Muscle of arm (tissue), 1 donor: ENCODE measurements at regions not wholly inside any gene's neighbourhood (a gene's known extent, or its start where the extent isn't known, plus 50 kb on each side); places are given as distances from the start of the nearest gene placed in this dataset.

Experiments
- DNase-seq: peaks from one replicate; pipeline ENCODE4 v3.0.0-alpha.2; 2013

DNA sequence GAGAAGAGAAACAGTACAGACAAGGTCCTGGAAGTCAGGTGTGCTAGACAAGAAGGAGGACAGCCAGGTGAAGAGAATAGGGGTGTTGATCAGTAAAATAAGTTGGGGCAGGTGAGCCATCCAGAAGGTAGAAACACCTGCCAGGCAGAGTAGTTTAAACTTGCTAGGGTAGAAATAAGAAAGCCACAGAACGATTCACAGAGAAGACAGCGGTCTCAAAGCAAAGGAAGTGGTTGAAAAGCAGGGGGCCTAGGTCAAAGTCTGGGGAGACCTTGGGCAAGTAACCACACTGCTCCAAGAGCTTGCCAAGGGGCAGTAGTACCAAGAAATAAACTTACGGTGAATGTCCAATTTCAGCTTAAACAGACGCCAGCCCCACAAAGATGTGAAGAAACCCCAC lies 116.6 kb upstream of the PROX1 start:
- DNase-seq = no peak

DNA sequence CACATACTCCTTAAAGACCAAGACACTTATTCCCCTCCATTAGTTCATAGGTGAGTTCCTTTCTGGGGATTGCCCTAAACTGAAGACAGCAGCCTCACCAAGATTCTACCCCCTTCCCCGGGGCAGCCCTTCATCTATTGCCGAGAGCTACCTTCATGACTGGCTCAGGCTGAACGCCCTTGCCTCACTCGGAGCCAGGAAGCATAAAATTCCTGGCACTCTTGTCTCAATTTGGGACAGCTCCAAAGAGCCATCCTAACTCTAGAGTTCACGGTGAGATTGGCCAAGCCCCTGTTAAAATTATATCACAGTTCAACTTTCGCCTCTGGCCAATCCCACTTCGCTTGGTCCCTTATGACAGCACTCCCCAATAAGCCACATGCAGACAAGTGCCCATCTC lies 113.0 kb upstream of the PROX1 start:
- no peak for DNase-seq

DNA sequence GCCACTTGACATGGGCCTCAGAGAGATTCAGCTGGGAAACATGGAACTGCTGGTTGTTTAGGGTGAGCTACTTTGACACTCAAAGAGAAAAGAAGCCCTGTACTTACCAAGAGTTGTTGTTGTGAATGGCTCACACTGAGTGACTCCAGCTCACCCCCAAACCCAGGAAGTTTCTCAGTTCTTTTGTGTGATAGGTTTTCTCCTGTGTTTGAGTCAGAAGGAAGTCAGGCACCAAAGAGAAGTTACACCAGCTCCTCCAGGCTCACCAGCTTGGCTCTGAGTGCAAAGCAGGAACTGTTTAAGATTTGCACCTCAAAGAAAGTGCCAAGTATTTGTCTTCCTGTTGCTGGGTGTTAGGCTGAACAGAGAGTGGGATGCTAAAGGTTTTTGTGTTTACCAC lies 111.2 kb upstream of the PROX1 start:
- DNase-seq = no peak

DNA sequence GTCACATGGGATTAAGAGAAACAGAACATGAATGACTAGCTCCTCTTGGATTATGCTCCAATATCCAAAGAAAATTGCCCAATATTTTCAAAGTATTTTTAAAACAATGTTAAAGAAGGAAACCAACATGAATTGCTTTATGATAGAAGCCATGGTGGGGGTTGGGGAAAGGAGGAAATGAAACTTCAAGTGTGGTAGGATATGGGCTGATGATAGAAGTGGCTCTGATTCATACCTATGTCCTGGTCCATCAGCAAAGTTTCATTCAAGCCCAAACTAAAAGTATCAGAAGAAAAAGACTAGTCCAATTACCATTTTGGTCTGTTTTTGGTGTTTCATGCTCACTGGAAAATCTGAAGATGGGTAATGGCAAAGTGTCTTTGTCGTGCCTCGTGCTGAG lies 104.2 kb upstream of the PROX1 start:
- no peak for DNase-seq

DNA sequence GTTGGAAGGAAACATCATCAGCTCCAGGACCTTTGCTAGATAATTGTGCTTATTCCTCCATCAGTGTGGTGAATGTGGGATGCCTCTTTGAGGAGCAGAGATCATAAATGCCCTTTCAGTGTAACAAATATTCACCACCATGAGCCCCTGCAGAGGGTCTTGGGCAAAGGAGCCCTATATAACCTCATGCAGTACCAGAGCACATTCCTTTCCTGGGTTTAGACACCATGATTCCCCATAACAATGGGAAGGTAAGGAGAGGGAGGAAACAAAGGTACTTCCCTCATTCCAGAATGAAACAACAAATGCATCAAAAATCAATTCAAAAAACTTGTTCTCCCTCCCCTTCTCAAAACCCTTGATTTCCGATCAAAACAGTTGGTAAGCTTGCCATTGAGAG lies 103.4 kb upstream of the PROX1 start:
- no peak for DNase-seq

DNA sequence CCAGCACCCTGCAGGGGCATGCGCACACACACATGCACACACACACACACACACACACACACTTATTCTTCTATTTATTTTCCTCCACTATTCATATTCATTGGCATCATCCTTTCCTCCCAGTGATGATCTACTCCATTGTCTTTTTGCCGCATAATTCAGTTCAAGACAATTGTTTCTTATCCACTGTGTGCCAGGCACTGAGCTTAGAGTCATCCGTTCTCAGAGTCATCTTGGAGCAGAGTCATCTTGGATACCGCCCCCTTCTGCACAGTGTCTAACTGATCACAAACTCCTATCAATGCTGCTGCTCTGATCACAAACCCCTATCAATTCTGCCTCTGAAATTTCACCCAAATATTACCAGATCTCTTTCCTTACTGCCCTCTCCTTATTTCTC lies 102.8 kb upstream of the PROX1 start:
- no peak for DNase-seq

DNA sequence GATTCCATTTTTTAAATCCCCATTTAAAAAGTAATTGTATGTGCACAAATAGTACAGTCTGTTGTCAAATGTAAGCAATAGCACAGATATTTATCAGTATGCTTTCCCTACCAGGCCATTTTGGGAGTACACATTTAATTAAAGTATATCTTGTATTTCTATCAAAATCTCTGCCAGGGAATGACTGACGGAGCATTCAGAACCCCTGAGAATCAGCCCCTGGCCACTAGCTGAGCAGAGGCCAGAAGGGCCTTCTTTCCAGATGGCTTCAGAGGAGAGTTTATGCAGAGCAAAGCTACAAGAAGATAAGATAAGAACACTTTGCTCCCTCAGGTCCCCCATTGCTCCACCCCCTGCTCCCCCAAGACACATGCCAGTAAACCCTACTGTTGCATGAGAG lies 99.9 kb upstream of the PROX1 start:
- DNase-seq = no peak

DNA sequence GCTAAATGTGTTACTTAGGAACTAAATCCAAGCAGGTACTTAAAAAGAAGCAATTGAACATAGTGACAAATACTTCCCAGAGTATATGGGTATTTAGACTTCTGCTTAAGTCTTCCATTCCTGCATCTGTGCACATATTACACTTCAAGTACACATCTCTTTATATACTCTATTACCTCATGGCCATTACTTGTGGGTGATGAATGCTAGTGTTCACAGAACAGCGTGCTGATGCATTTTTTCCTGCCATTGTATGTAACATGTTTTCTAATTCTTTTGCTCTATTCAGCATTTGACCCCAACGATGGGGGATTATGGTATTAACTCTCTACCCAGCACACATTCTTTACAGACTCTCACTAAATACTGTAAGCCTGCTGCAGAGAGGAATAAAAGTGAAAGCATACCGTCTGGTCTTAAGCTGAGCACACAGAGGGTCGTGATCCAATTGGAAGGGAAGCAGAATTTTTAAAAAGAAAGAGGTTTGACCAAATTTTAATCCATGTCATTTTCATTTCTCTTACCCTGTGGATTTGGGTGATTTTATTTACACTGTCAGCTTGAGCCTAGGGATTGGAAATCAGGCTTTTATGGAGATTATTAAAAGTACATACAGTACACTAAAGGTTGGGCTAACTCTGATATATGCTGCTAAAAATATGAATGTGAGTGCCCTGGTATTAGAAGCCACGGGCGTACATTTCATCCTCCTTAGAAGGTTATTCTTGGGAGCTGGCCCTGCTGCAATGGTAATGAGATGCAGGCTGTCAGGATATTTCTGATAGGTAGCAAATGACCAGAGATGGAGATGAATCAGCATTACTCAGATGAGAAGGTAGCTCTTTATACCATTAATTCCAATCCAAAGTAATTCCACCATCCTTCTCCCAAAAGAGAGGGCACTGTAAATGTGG lies 95.5 kb upstream of the PROX1 start:
- no peak for DNase-seq

DNA sequence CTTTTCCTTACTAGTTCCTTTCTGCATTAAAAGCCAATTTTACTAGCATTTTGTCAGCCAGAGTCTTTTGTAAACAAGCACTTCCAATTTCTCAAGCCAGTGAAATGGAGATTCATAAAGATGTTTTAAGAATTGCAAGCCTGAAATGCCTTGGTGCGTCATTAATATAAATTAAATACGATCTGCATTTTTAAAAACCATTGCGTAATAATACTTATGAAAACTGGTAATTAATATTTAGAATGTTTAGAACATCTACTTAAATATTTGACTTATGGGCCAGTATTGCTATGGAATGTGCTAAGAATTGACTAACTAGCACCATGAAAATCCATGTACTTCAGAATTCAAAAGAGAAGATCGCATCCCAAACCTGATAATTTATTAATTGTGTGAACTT lies 89.1 kb upstream of the PROX1 start:
- DNase-seq = no peak

DNA sequence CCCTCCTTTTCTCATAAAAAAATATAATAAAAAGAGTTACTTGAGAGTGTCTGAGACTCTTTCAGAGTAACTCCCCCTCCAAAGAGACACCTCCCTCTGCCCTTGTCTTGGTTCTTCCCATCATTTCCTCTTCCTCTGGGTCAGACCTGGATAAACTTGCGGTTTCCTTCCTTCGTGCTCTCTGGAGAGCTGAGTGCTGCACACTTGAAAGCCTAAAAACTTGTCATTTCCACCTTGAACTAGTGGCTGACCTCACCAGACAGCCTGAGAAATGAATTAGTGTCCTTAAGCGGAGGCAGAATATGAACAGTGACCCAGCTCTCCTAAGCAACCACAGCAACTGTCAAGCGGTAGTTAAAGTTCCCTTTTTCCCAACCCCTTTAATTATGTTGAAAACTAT lies 88.4 kb upstream of the PROX1 start:
- no peak for DNase-seq

DNA sequence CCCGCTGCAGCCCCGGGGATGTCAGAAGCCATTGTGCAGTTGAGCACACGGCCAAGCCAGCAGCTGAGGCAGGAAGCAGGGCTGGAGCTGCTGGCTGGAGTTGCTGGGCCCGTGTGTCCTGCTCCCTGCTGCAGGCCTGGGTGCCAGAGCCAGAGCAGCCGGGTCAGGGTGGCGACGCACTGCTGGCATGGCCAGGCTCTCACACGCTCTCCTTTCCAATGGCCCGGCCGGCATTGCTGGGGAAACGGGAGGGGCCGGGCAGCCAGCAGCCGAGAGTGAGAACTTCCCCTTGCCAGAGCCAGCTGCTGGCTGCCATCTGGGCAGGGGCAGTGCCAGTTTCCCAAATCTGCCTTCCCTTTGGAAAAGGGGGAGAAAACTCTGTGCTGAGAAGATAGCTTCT lies 82.4 kb upstream of the PROX1 start:
- DNase-seq = peak; percentile 25

DNA sequence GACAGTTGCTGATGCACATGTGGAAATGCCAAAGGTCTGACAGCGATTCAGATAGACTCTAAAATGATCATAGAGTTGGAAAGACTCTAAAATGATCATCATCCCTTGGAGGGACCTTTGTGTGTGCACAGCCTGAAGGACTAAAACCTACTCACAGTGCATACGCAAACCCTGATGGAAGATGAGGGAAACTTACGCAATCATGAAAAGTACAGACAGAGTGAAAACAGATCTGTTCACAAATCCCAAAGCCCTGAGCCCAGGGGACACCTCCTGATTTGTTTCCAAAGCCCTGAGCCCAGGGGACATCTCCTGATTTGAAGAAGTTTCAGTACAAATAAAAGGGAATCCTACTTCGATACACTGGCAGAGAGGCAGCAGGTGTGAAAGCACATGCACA lies 79.3 kb upstream of the PROX1 start:
- no peak for DNase-seq

DNA sequence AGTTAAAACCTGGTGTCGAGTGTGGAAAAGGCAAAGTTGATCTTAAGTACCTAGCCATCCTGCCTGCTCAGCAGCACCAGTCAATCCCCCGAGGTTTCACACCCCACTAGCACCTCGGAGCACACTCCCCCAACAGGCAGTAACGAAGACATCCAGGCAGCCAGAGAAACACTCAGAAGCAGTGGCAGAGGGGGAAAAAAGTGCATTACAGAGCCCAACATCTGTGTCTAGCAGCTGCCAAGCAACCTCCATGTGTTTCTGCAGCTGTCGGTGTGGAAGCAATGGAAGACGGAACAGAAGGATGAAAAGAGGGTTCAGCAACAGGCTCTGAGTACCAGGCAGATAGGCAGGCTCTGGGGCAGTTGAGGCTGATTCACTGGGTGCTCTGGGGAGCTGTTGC lies 73.4 kb upstream of the PROX1 start:
- no peak for DNase-seq

DNA sequence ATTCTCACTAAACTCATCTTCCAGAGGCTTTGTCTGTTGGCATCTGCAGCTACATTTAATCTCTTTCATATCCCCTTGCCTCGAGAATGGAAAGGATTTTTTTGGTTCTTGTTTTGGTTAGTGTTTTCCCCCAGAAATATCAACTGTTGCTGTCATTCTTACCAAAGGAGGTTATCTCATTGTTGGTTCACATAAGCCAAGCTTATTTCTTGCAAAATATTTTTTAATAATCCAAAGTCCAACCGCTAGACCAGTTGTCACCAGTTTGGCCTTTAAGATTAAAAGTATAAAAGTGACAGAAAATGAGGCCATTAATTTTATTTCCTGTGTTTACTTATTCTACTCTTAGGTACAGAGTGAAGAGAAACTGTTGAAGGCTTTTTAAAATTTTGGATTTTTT lies 66.5 kb upstream of the PROX1 start:
- DNase-seq = no peak

DNA sequence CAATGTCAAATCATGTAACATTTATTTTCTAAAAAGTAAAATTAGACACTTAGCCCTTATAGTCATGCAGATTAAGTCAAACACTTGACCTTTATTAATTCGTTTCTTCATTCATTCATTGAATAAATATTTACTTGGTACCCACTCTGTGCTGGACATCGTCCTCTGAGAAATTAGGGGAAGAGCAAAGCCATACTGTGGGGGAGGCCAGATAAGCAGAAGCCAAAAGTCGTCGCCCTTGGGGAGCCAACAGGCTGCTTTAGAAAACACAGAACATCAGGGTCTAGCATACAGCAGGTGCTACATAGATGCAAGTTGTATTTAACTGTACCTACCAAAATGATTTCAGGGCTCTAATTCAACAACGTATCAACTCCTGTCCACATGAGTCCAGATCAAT lies 66.1 kb upstream of the PROX1 start:
- DNase-seq = no peak

DNA sequence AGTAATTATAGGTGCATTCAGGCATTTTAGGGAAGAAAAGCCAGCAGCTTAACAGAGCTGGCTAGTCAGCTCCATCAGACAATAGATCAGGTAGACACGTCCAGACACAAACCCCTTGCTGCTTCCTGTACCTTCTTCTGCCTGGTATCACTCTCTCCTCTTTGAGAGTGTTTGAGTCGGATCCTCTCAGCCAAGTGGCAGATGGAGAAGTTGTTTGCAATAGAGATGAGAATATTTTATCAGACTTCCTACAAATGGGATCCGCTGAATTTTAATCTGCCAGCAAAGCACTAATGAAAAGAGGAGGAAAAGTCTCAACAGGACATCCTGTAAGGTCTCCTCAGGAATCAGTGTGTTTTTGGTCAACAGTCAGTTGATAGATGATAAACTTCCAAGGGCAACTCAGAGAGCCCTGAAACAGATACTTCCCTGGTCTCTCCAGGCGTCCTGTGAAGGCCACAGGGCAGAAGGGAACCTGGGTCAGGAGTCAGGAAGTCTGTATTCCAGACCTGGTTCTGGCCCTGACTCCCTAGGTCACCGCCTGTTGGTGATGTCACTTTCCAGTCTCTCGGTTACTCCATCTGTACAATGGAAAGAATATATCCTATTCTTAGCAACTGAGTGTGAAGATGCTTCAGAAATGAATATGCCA lies 62.1 kb upstream of the PROX1 start:
- DNase-seq = no peak

DNA sequence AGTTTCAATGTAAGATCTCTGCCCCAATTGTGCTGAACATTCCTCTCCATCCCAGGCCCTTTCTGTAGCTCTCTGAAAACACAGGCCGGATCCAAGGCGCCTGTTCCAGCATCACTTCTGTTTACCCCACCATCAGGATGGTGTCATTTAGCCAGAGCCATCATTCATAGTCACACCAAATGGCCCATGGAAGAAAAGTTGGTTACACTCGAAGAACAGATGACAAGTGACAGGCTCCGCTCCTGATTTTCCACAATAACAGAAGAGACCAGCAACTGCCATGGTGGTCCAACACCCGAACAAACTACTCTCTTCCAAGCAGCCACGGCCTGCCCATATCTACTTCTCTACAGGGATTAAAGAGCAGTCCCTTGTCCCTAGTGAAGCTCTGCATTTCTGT lies 59.9 kb upstream of the PROX1 start:
- DNase-seq = no peak

DNA sequence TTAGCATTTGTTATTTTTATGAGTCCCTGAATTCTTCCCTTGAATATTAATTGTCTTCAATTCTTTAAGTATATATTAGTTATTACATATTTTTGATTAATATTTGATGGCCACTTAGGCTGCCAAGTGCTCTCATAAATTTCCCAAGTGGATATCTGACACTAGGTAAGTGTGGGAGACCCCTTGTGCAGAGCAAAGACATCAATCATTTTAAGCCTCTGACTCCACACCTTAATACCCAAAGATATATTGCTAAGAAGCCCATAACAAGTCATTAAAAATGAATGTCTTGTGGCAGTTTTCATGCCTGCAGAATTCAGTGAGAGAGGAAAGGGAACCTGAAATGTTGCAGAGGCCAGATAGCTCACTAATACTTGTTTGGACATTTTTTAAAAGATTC lies 58.4 kb upstream of the PROX1 start:
- no peak for DNase-seq

DNA sequence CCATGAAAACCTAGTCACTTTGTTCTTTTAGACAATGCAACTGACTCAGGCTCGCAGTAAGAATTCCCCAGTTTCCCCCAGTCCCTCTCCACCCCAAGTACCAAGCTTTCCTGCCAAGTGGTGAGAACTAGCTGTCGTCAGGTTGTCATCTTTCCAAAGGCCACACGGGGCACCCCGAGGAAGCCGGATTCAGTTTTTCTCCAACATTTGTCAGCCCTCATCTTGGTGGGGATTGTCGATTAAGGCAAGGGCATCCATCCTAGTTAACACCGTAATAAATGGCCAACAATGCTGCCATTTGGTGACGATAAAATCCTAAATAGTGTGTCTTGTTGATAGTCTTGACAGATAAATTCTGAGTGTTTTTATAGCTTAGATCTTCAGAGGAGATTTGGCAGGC lies 55.9 kb upstream of the PROX1 start:
- DNase-seq = no peak

DNA sequence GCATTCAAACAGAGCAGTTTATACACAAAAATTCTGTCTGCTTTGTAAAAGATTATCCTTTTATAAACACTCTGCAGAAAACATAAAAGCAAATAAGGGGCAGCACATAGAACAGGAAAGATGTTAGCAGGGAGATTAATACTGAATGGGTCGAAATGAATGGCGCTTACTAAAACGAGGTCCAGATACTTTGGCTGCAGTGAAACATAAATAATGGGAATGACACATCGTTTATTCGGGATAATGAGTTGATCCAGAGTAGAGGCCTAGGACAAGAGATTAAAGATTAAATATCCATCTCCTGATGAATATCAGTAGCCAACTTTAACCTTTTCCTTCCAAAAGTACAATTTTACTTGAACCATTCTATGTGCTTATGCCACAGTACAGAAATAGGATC lies 54.4 kb upstream of the PROX1 start:
- no peak for DNase-seq

DNA sequence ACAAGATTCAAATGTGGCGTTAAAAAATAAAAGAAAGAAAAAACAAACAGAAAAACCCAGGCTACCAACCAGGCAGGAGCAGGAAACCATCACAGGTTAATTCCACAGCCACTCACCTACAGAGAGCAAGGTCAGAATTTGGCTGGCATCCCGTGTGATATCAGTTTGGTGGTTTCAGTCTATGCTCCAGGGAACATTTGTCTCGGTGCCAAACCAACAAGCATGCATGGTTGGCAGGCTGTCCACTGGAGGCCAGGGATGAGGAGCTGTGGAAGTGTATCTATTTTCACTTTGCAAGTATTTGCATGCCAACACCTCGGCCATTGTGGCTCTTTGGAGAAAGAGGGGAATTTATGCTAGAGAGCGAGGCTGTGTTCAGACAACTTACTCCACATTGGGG lies 53.1 kb upstream of the PROX1 start:
- DNase-seq = peak; percentile 5

DNA sequence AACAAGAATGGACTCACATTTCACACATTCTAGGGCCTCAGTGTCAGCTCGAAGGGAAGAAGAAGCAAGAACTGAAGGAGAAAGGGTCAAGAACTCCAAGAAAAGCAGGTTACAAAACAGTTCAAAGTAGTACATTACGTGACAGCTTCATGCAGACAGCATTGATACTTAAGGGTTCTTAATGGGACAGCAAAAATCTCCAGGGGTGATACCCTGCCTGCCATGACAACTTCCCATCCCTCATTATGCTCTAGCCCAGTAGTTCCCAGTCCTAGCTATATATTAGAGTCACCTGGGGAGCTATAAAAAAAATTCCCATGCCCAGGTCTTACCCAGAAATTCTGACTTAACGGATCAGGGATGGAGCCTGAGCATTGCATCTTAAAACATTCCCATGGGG lies 51.2 kb upstream of the PROX1 start:
- DNase-seq = no peak
